Progenitor cell of endocrine pancreas (in vitro differentiated cells): ENCODE measurements at regions not wholly inside any gene's neighbourhood (a gene's known extent, or its start where the extent isn't known, plus 50 kb on each side); places are given as distances from the start of the nearest gene placed in this dataset.

ENCODE experiments used
- DNase-seq: peaks from one replicate; pipeline ENCODE4 v3.0.0; 2021; ENCODE audit warnings: low spot score; ENCODE audit not compliant: unreplicated experiment
- H3K27ac Mint-ChIP-seq: 2 replicates; pipeline ENCODE4 v1.8.0; 2021; ENCODE audit warnings: mild to moderate bottlenecking, moderate library complexity, mixed read lengths
- H3K27me3 Mint-ChIP-seq: 2 replicates; pipeline ENCODE4 v1.8.0; 2021; ENCODE audit warnings: mixed read lengths
- H3K36me3 Mint-ChIP-seq: 2 replicates; pipeline ENCODE4 v1.8.0; 2022; ENCODE audit warnings: mixed read lengths; ENCODE audit not compliant: insufficient read depth
- H3K4me1 Mint-ChIP-seq: 2 replicates; pipeline ENCODE4 v1.8.0; 2021; ENCODE audit warnings: low read depth, mixed read lengths
- H3K4me3 Mint-ChIP-seq: 2 replicates; pipeline ENCODE4 v1.8.0; 2021; ENCODE audit warnings: low read depth, mild to moderate bottlenecking, moderate library complexity, mixed read lengths
- H3K9me3 Mint-ChIP-seq: 2 replicates; pipeline ENCODE4 v1.8.0; 2021; ENCODE audit warnings: low read depth, mixed read lengths
- TF ChIP-seq, protein P1 (sequence below): fragments of 200-600 bp; sonication (generic); IDR thresholded peaks from one replicate; pipeline ENCODE4 v1.5.0; 2021; ENCODE audit warnings: antibody characterized with exemption, mild to moderate bottlenecking; ENCODE audit not compliant: unreplicated experiment

DNA sequence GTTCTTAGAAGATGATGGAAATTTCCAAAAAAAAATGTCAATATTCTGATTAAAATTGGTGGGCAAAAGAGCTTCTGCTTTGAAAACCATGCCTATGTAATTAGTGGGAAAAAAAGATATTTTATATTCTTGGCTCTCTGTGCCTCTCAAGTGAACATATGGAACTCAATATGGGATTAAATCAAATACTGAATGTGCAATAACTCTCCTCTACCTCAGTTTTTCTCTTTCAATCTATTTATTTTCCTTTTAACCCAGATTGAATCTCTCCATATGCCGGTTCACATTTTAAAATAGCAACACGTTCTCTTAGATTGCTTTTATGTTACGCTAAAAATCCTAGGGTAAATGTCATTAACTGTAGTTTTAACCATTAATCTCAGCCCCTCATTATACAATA lies 224.2 kb upstream of the PABPC4L start:
- Mint-ChIP-seq H3K27me3 (no peaks in the 10 kb centered on the region), H3K27ac (no peak overlapping the region), H3K4me1 (no peaks in the 10 kb centered on the region), H3K4me3 (no peak overlapping the region), H3K9me3 (no peaks in the 10 kb centered on the region), H3K36me3 (no peaks in the 10 kb centered on the region)
- TF ChIP-seq, protein P1, sequence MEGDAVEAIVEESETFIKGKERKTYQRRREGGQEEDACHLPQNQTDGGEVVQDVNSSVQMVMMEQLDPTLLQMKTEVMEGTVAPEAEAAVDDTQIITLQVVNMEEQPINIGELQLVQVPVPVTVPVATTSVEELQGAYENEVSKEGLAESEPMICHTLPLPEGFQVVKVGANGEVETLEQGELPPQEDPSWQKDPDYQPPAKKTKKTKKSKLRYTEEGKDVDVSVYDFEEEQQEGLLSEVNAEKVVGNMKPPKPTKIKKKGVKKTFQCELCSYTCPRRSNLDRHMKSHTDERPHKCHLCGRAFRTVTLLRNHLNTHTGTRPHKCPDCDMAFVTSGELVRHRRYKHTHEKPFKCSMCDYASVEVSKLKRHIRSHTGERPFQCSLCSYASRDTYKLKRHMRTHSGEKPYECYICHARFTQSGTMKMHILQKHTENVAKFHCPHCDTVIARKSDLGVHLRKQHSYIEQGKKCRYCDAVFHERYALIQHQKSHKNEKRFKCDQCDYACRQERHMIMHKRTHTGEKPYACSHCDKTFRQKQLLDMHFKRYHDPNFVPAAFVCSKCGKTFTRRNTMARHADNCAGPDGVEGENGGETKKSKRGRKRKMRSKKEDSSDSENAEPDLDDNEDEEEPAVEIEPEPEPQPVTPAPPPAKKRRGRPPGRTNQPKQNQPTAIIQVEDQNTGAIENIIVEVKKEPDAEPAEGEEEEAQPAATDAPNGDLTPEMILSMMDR = no peak
- no peak for DNase-seq

DNA sequence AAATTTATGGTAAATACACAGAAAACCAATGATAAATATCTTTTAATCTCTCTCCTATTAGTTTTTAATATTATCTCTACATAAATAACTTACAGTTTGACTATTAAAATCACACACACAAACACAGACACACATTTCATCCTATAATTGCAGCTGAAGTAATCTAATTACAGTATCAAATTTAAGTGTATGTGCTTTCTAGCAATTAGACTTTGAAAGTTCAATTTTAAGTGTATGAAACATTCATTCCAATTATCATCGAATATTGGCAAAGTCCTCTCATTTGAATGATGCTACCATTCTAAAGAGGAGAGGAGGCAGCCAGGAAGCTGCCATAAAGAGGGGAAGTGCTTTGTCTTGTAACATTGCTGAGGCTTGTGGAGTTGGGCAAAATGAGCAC lies 221.2 kb upstream of the PABPC4L start:
- no peaks in the 10 kb centered on the region for H3K27me3 Mint-ChIP-seq
- H3K4me1 Mint-ChIP-seq = no peaks in the 10 kb centered on the region
- H3K27ac Mint-ChIP-seq = no peak overlapping the region
- no peak for DNase-seq
- no peaks in the 10 kb centered on the region for H3K9me3 Mint-ChIP-seq
- H3K4me3 Mint-ChIP-seq = no peak overlapping the region
- TF ChIP-seq, protein P1 = no peak
- no peaks in the 10 kb centered on the region for H3K36me3 Mint-ChIP-seq

DNA sequence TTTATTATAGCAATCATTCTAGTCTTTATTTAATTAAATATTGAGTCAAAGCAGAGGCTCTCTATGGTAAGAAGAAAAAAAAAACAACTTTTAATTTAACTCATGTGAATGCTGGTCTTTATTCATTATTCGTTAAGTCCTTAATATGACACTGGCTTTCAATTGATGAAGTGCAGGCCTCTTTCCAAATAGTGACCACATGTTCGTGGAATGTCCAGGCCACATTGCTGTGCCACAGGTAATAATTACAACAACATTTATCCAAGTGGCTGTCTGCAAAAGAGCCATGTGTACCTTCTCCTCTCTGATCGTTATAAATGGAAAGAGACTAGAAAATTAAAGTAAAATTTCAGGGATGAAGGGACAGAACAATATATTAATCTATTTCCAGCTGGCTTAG lies 220.1 kb upstream of the PABPC4L start:
- no peak overlapping the region for H3K4me3 Mint-ChIP-seq
- TF ChIP-seq, protein P1 = no peak
- no peak overlapping the region for H3K27ac Mint-ChIP-seq

DNA sequence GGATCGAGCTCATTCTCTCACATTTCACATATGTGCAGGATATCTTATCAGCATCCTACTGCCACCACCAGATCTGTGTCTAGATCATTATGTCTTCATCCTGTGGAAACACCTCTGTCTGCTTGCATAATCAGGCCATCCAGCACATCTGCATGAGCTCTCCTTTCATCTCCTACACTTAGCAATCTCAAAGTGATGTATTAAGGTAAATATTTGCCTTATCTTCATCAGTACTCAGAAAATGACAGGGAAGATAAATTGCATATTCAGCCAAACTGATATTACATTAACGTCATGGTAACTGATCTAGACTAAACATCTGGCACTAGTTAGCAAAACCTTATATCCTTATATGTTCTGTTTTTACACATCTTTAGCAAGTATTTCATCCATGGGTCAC lies 207.3 kb upstream of the PABPC4L start:
- Mint-ChIP-seq H3K36me3 (no peaks in the 10 kb centered on the region), H3K4me3 (no peak overlapping the region), H3K4me1 (peaks cover 1% of the 10 kb centered on the region), H3K27me3 (no peaks in the 10 kb centered on the region), H3K9me3 (no peaks in the 10 kb centered on the region), H3K27ac (no peak overlapping the region)
- no peak for DNase-seq
- TF ChIP-seq, protein P1 = no peak

More for the DNA sequence above, 220.1 kb upstream of the PABPC4L start:
- DNase-seq = no peak
- no peaks in the 10 kb centered on the region for H3K4me1 Mint-ChIP-seq
- no peaks in the 10 kb centered on the region for H3K9me3 Mint-ChIP-seq
- H3K27me3 Mint-ChIP-seq = no peaks in the 10 kb centered on the region
- no peaks in the 10 kb centered on the region for H3K36me3 Mint-ChIP-seq

DNA sequence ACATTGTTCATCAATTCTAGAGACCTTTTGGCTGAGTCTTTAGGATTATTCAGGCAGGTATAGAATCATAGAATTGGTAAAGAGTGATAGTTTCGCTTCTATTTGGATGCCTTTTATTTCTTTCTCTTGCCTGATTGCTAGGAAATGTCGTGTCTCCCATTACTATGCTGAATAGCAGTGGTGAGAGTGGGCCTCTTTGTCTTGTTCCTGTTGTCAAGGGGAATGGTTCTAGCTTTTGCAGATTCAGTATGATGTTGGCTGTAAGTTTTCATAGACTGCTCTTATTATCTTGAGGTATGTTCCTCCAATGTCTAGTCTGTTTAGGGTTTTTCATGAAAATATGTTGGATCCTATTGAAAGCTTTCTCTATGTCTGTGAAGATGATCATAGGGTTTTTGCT lies 200.2 kb upstream of the PABPC4L start:
- H3K4me1 Mint-ChIP-seq = no peaks in the 10 kb centered on the region
- no peaks in the 10 kb centered on the region for H3K27me3 Mint-ChIP-seq
- H3K4me3 Mint-ChIP-seq = no peak overlapping the region
- TF ChIP-seq, protein P1 = no peak
- H3K9me3 Mint-ChIP-seq = peaks cover 14% of the 10 kb centered on the region
- no peak for DNase-seq
- H3K27ac Mint-ChIP-seq = no peak overlapping the region
- peaks cover 2% of the 10 kb centered on the region for H3K36me3 Mint-ChIP-seq

GRCh38 chr4:134393592-134393991 lies 192.0 kb upstream of the PABPC4L start:
- H3K4me1 Mint-ChIP-seq = no peaks in the 10 kb centered on the region

More at GRCh38 chr4:134393592-134393991, 192.0 kb upstream of the PABPC4L start:
- H3K9me3 Mint-ChIP-seq = peaks cover 20% of the 10 kb centered on the region
- H3K27me3 Mint-ChIP-seq = no peaks in the 10 kb centered on the region
- no peak overlapping the region for H3K27ac Mint-ChIP-seq
- peaks cover 4% of the 10 kb centered on the region for H3K36me3 Mint-ChIP-seq
- no peak for DNase-seq
- H3K4me3 Mint-ChIP-seq = no peak overlapping the region
- TF ChIP-seq, protein P1 = no peak
